Stromal cell of bone marrow (primary cell): ENCODE measurements at regions not wholly inside any gene's neighbourhood (a gene's known extent, or its start where the extent isn't known, plus 50 kb on each side); places are given as distances from the start of the nearest gene placed in this dataset.
A peak's percentile ranks its signal among the peaks of the same experiment; 100 is the strongest.

Experiments
- DNase-seq: peaks from one replicate; pipeline ENCODE4 v3.0.0-alpha.2; 2012; ENCODE audit warnings: low read depth

- no peak for DNase-seq
Measured at GRCh38 chrX:120819126-120819525, 56.5 kb downstream of the CT47B1 start.

- DNase-seq, result no peak
Measured at GRCh38 chrX:120813982-120814381, 61.7 kb downstream of the CT47B1 start.

- DNase-seq, result no peak
Measured at GRCh38 chrX:120801426-120801825, 74.2 kb downstream of the CT47B1 start.

- DNase-seq, result no peak
Measured at GRCh38 chrX:120797188-120797851, 78.3 kb downstream of the CT47B1 start.

GRCh38 chrX:120795301-120795700, 80.4 kb downstream of the CT47B1 start:
- DNase-seq, result no peak

GRCh38 chrX:120794525-120794975, 81.1 kb downstream of the CT47B1 start:
- no peak for DNase-seq

- DNase-seq, result no peak
Measured at GRCh38 chrX:120793098-120793497, 82.6 kb downstream of the CT47B1 start.

- DNase-seq, result no peak
Measured at GRCh38 chrX:120791013-120791643, 84.5 kb downstream of the CT47B1 start.

GRCh38 chrX:120790552-120790951, 85.1 kb downstream of the CT47B1 start:
- DNase-seq, result no peak

- peak; percentile 51 for DNase-seq
Measured at GRCh38 chrX:120790118-120790517, 85.5 kb downstream of the CT47B1 start.

GRCh38 chrX:120781403-120781802, 94.3 kb downstream of the CT47B1 start:
- DNase-seq, result no peak

GRCh38 chrX:120775959-120776358, 99.7 kb downstream of the CT47B1 start:
- DNase-seq, result no peak

- DNase-seq, result no peak
Measured at GRCh38 chrX:120774606-120775005, 101.1 kb downstream of the CT47B1 start.

- DNase-seq, result no peak
Measured at GRCh38 chrX:120773801-120774200, 101.9 kb downstream of the CT47B1 start.

GRCh38 chrX:120769576-120770341, 105.9 kb downstream of the CT47B1 start:
- peak; percentile 32 for DNase-seq

- no peak for DNase-seq
Measured at GRCh38 chrX:120768681-120769080, 107.0 kb downstream of the CT47B1 start.

GRCh38 chrX:120768254-120768653, 107.4 kb downstream of the CT47B1 start:
- no peak for DNase-seq

GRCh38 chrX:120763269-120763668, 112.4 kb downstream of the CT47B1 start:
- DNase-seq, result no peak

GRCh38 chrX:120761810-120762209, 113.9 kb downstream of the CT47B1 start:
- peak; percentile 63 for DNase-seq

GRCh38 chrX:120759685-120760084, 116.0 kb downstream of the CT47B1 start:
- DNase-seq, result no peak

- no peak for DNase-seq
Measured at GRCh38 chrX:120755066-120755846, 120.4 kb downstream of the CT47B1 start.
